ENCODE measurements at regions not wholly inside any gene's neighbourhood (a gene's known extent, or its start where the extent isn't known, plus 50 kb on each side); places are given as distances from the start of the nearest gene placed in this dataset.

- no peak overlapping the region for H4K91ac ChIP-seq (ENCODE audit: low read depth, low read length)
- no peak overlapping the region for H3K9ac ChIP-seq (ENCODE audit: low read length)
- H3K27ac ChIP-seq (ENCODE audit: low read depth, low read length), result no peak overlapping the region
- H3K79me2 ChIP-seq (ENCODE audit: control insufficient read depth, insufficient read depth, low read length, poor library complexity), result no peaks in the 10 kb centered on the region
- H2BK5ac ChIP-seq (ENCODE audit: low read depth, low read length, poor library complexity), result no peak overlapping the region
- no peak overlapping the region for H3K18ac ChIP-seq (ENCODE audit: low read length)
- H4K8ac ChIP-seq (ENCODE audit: low read depth, low read length), result no peak overlapping the region
- no CpG with 5 or more reads among the region's 9 CpGs for WGBS (ENCODE audit: extremely low coverage, insufficient coverage, insufficient read length)
- H3K4me2 ChIP-seq (ENCODE audit: low read length), result no peak overlapping the region
- no peak for DNase-seq
- no peak overlapping the region for H2AFZ ChIP-seq (ENCODE audit: insufficient read depth, low read length, poor library complexity)
- no peak overlapping the region for H2BK12ac ChIP-seq (ENCODE audit: low read length)
- no peaks in the 10 kb centered on the region for H3K4me1 ChIP-seq (ENCODE audit: control insufficient read depth in 1 of 2, insufficient read depth in 2 of 2, low read length in 2 of 2)
- H3K27me3 ChIP-seq (ENCODE audit: insufficient read depth, low read length), result no peaks in the 10 kb centered on the region
- H3K9me3 ChIP-seq (ENCODE audit: insufficient read depth, low read depth, low read length), result peaks cover 2% of the 10 kb centered on the region
- no peaks in the 10 kb centered on the region for H3K36me3 ChIP-seq (ENCODE audit: control insufficient read depth in 1 of 2, insufficient read depth in 2 of 2, low read length in 2 of 2)
- H2BK120ac ChIP-seq (ENCODE audit: insufficient read depth, low read length, poor library complexity), result no peak overlapping the region
- no peak overlapping the region for H2AK5ac ChIP-seq (ENCODE audit: low read length)
- H3K23ac ChIP-seq (ENCODE audit: low read length), result peak overlapping the region; percentile 77
- no peak overlapping the region for H4K12ac ChIP-seq (ENCODE audit: low read depth, low read length)
- H3K4ac ChIP-seq (ENCODE audit: low read depth, low read length), result no peak overlapping the region
- no peak overlapping the region for H3K14ac ChIP-seq (ENCODE audit: low read length)
- no peaks in the 10 kb centered on the region for H3K79me1 ChIP-seq (ENCODE audit: low read length)
- H3K4me3 ChIP-seq (ENCODE audit: low read depth, low read length), result no peak overlapping the region
Observed at GRCh38 chr5:167561796-167562195, 729.6 kb upstream of the WWC1 start.

DNA sequence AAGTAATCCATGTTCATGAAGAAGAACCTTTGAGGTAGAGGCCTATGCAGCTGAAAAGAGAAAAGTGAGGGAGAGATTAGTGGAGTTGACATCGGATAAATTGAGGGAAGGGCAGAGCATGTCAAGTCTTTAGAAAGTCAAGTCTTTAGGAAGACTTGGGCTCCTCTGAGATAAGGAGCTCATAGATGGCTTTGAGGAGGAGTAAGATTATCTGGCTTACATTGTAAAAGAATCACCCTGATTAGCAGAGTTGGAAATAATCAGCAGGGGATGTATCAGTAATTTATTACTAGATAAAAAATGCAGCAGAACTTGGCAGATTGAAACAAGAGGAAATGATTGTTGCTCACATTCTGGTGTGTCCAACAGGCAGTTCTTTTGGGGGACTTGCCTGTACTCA is 727.2 kb upstream of the WWC1 start:
- H4K91ac ChIP-seq (ENCODE audit: low read depth, low read length), result no peak overlapping the region
- no CpG with 5 or more reads among the region's 1 CpG for WGBS (ENCODE audit: extremely low coverage, insufficient coverage, insufficient read length)
- H2BK120ac ChIP-seq (ENCODE audit: insufficient read depth, low read length, poor library complexity), result no peak overlapping the region

DNA sequence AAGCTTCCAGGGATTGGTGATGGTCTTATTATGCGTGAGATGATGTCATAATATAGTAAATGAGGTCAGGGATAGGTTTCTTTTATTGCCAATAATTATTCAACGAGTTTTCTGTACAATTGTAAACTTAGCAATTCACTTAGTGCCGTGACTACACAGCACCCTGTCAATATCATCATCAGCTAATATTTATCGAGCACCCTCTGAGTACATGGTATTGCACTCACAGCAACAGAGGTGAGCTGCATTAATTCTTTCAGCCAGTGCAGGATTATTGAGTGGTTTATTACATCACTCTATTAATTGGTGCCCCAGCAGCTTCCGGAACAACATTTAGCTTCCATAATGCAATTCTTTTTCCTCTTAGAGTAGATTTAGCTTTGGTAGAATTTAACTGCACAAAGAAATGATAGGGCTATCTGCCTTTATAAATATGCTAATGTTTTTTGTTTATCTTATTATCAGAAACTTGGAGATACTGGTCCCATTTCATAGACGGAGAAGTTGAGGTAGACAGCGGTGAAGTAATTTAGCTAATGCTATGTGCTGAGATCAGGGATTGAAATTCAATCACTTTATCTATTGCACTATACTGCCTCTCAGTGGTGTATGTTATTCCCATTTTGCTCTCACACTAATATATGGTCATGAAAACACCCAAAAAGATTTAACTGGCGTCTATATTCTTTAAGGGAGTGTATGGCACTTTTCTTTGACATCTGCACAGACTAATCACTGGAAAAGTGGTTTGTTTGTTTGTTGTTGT is 726.1 kb upstream of the WWC1 start:
- Histone ChIP-seq H3K9me3 (ENCODE audit: insufficient read depth, low read depth, low read length) (peaks cover 2% of the 10 kb centered on the region), H3K79me2 (ENCODE audit: control insufficient read depth, insufficient read depth, low read length, poor library complexity) (no peaks in the 10 kb centered on the region), H3K36me3 (ENCODE audit: control insufficient read depth in 1 of 2, insufficient read depth in 2 of 2, low read length in 2 of 2) (no peaks in the 10 kb centered on the region), H3K4me1 (ENCODE audit: control insufficient read depth in 1 of 2, insufficient read depth in 2 of 2, low read length in 2 of 2) (no peaks in the 10 kb centered on the region), H2AK5ac (ENCODE audit: low read length) (no peak overlapping the region), H3K4me2 (ENCODE audit: low read length) (no peak overlapping the region), H2AFZ (ENCODE audit: insufficient read depth, low read length, poor library complexity) (no peak overlapping the region), H2BK5ac (ENCODE audit: low read depth, low read length, poor library complexity) (no peak overlapping the region), H2BK120ac (ENCODE audit: insufficient read depth, low read length, poor library complexity) (no peak overlapping the region), H3K9ac (ENCODE audit: low read length) (no peak overlapping the region), H3K18ac (ENCODE audit: low read length) (no peak overlapping the region), H4K8ac (ENCODE audit: low read depth, low read length) (no peak overlapping the region), H3K23ac (ENCODE audit: low read length) (no peak overlapping the region), H3K4me3 (ENCODE audit: low read depth, low read length) (no peak overlapping the region), H3K79me1 (ENCODE audit: low read length) (no peaks in the 10 kb centered on the region), H3K4ac (ENCODE audit: low read depth, low read length) (no peak overlapping the region), H3K14ac (ENCODE audit: low read length) (no peak overlapping the region), H4K12ac (ENCODE audit: low read depth, low read length) (no peak overlapping the region), H3K27me3 (ENCODE audit: insufficient read depth, low read length) (no peaks in the 10 kb centered on the region), H3K27ac (ENCODE audit: low read depth, low read length) (no peak overlapping the region), H4K91ac (ENCODE audit: low read depth, low read length) (no peak overlapping the region), H2BK12ac (ENCODE audit: low read length) (no peak overlapping the region)
- no peak for DNase-seq
- no CpG with 5 or more reads among the region's 8 CpGs for WGBS (ENCODE audit: extremely low coverage, insufficient coverage, insufficient read length)

More for the DNA sequence above, 727.2 kb upstream of the WWC1 start:
- H3K4ac ChIP-seq (ENCODE audit: low read depth, low read length), result no peak overlapping the region
- H3K4me1 ChIP-seq (ENCODE audit: control insufficient read depth in 1 of 2, insufficient read depth in 2 of 2, low read length in 2 of 2), result no peaks in the 10 kb centered on the region
- H3K14ac ChIP-seq (ENCODE audit: low read length), result no peak overlapping the region
- H2AFZ ChIP-seq (ENCODE audit: insufficient read depth, low read length, poor library complexity), result no peak overlapping the region
- no peak overlapping the region for H3K23ac ChIP-seq (ENCODE audit: low read length)
- no peak for DNase-seq
- no peak overlapping the region for H3K18ac ChIP-seq (ENCODE audit: low read length)
- no peak overlapping the region for H4K8ac ChIP-seq (ENCODE audit: low read depth, low read length)
- H3K79me1 ChIP-seq (ENCODE audit: low read length), result no peaks in the 10 kb centered on the region
- H3K4me2 ChIP-seq (ENCODE audit: low read length), result no peak overlapping the region
- H3K79me2 ChIP-seq (ENCODE audit: control insufficient read depth, insufficient read depth, low read length, poor library complexity), result no peaks in the 10 kb centered on the region
- H3K9ac ChIP-seq (ENCODE audit: low read length), result no peak overlapping the region
- H4K12ac ChIP-seq (ENCODE audit: low read depth, low read length), result no peak overlapping the region
- no peak overlapping the region for H2AK5ac ChIP-seq (ENCODE audit: low read length)
- H3K27me3 ChIP-seq (ENCODE audit: insufficient read depth, low read length), result no peaks in the 10 kb centered on the region
- H2BK5ac ChIP-seq (ENCODE audit: low read depth, low read length, poor library complexity), result no peak overlapping the region
- H3K27ac ChIP-seq (ENCODE audit: low read depth, low read length), result no peak overlapping the region
- H3K4me3 ChIP-seq (ENCODE audit: low read depth, low read length), result no peak overlapping the region
- no peak overlapping the region for H2BK12ac ChIP-seq (ENCODE audit: low read length)
- H3K36me3 ChIP-seq (ENCODE audit: control insufficient read depth in 1 of 2, insufficient read depth in 2 of 2, low read length in 2 of 2), result no peaks in the 10 kb centered on the region
- peaks cover 2% of the 10 kb centered on the region for H3K9me3 ChIP-seq (ENCODE audit: insufficient read depth, low read depth, low read length)

- no peak overlapping the region for H3K4me2 ChIP-seq (ENCODE audit: low read length)
- H2BK120ac ChIP-seq (ENCODE audit: insufficient read depth, low read length, poor library complexity), result no peak overlapping the region
- no peaks in the 10 kb centered on the region for H3K27me3 ChIP-seq (ENCODE audit: insufficient read depth, low read length)
- H3K9me3 ChIP-seq (ENCODE audit: insufficient read depth, low read depth, low read length), result no peaks in the 10 kb centered on the region
- no peaks in the 10 kb centered on the region for H3K36me3 ChIP-seq (ENCODE audit: control insufficient read depth in 1 of 2, insufficient read depth in 2 of 2, low read length in 2 of 2)
- no peaks in the 10 kb centered on the region for H3K79me2 ChIP-seq (ENCODE audit: control insufficient read depth, insufficient read depth, low read length, poor library complexity)
- no peaks in the 10 kb centered on the region for H3K4me1 ChIP-seq (ENCODE audit: control insufficient read depth in 1 of 2, insufficient read depth in 2 of 2, low read length in 2 of 2)
- no peaks in the 10 kb centered on the region for H3K79me1 ChIP-seq (ENCODE audit: low read length)
- no peak overlapping the region for H2BK12ac ChIP-seq (ENCODE audit: low read length)
- no peak overlapping the region for H4K8ac ChIP-seq (ENCODE audit: low read depth, low read length)
- no peak overlapping the region for H2AK5ac ChIP-seq (ENCODE audit: low read length)
- H4K12ac ChIP-seq (ENCODE audit: low read depth, low read length), result no peak overlapping the region
- H3K18ac ChIP-seq (ENCODE audit: low read length), result no peak overlapping the region
- no peak overlapping the region for H3K9ac ChIP-seq (ENCODE audit: low read length)
- no peak overlapping the region for H2AFZ ChIP-seq (ENCODE audit: insufficient read depth, low read length, poor library complexity)
- no peak overlapping the region for H3K23ac ChIP-seq (ENCODE audit: low read length)
- no peak overlapping the region for H4K91ac ChIP-seq (ENCODE audit: low read depth, low read length)
- no peak overlapping the region for H3K4me3 ChIP-seq (ENCODE audit: low read depth, low read length)
- H2BK5ac ChIP-seq (ENCODE audit: low read depth, low read length, poor library complexity), result no peak overlapping the region
- no peak for DNase-seq
- no CpG with 5 or more reads among the region's 5 CpGs for WGBS (ENCODE audit: extremely low coverage, insufficient coverage, insufficient read length)
- H3K27ac ChIP-seq (ENCODE audit: low read depth, low read length), result no peak overlapping the region
- no peak overlapping the region for H3K4ac ChIP-seq (ENCODE audit: low read depth, low read length)
- no peak overlapping the region for H3K14ac ChIP-seq (ENCODE audit: low read length)
Observed at GRCh38 chr5:167570431-167570830, 721.0 kb upstream of the WWC1 start.

Data from trophoblast cell (in vitro differentiated cells and primary cell).